PC-9 (cell line): ENCODE measurements at regions not wholly inside any gene's neighbourhood (a gene's known extent, or its start where the extent isn't known, plus 50 kb on each side); places are given as distances from the start of the nearest gene placed in this dataset.

Experiments
- EZH2 ChIP-seq: fragments of 200-600 bp; sonication (generic); IDR thresholded peaks from 2 replicates; pipeline ENCODE4 v1.8.0; 2017; ENCODE audit warnings: antibody characterized with exemption, low read depth
- TF ChIP-seq, protein P1 (sequence below): fragments of 200-600 bp; sonication (generic); conservative IDR thresholded peaks from 2 replicates; pipeline ENCODE4 v1.6.1; 2017; ENCODE audit warnings: mixed run types, antibody characterized with exemption, mild to moderate bottlenecking, moderate library complexity

- TF ChIP-seq, protein P1, sequence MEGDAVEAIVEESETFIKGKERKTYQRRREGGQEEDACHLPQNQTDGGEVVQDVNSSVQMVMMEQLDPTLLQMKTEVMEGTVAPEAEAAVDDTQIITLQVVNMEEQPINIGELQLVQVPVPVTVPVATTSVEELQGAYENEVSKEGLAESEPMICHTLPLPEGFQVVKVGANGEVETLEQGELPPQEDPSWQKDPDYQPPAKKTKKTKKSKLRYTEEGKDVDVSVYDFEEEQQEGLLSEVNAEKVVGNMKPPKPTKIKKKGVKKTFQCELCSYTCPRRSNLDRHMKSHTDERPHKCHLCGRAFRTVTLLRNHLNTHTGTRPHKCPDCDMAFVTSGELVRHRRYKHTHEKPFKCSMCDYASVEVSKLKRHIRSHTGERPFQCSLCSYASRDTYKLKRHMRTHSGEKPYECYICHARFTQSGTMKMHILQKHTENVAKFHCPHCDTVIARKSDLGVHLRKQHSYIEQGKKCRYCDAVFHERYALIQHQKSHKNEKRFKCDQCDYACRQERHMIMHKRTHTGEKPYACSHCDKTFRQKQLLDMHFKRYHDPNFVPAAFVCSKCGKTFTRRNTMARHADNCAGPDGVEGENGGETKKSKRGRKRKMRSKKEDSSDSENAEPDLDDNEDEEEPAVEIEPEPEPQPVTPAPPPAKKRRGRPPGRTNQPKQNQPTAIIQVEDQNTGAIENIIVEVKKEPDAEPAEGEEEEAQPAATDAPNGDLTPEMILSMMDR = no peak
- no peak for TF ChIP-seq EZH2
Observed at GRCh38 chr3:94990952-94991705, 928.3 kb downstream of the NSUN3 start.
